ENCODE measurements at regions not wholly inside any gene's neighbourhood (a gene's known extent, or its start where the extent isn't known, plus 50 kb on each side); places are given as distances from the start of the nearest gene placed in this dataset.

DNA sequence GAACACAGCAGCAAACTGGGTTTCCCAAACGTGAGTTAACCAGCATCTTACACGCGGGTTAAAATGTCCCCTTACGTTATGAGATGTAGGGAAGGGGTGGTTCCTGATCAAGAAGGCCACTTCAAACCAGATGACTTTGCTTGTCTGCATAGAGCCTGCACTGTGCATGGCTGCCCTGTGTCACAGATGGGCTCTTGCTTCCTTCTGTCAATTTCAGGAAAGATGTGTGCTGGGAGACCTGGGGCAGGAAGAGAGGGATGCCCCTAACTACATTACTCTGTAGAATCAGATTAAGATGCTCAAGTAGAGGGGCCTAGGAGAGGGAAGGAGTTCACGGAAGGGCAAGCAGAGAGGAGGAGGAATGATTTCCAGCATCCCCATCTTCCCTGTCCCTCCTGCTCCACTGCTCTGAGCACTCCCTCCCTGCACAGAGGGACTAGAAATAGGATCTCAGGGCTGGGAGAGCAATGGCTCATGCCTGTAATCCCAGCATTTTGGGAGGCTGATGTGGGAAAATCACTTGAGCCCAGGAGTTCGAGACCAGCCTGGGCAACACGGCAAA, 63.5 kb upstream of the ZMYND8 start:
- TF ChIP-seq, protein P1, sequence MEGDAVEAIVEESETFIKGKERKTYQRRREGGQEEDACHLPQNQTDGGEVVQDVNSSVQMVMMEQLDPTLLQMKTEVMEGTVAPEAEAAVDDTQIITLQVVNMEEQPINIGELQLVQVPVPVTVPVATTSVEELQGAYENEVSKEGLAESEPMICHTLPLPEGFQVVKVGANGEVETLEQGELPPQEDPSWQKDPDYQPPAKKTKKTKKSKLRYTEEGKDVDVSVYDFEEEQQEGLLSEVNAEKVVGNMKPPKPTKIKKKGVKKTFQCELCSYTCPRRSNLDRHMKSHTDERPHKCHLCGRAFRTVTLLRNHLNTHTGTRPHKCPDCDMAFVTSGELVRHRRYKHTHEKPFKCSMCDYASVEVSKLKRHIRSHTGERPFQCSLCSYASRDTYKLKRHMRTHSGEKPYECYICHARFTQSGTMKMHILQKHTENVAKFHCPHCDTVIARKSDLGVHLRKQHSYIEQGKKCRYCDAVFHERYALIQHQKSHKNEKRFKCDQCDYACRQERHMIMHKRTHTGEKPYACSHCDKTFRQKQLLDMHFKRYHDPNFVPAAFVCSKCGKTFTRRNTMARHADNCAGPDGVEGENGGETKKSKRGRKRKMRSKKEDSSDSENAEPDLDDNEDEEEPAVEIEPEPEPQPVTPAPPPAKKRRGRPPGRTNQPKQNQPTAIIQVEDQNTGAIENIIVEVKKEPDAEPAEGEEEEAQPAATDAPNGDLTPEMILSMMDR (IDR thresholded peaks at IDR 0.05): no peak
- TF ChIP-seq EZH2 (IDR thresholded peaks at IDR 0.05; ENCODE audit: borderline replicate concordance, insufficient read depth, low read depth, low read length, poor library complexity, severe bottlenecking): no peak

Measured in B cell (primary cell).